Heart left ventricle (tissue), 16 donors: ENCODE measurements at regions not wholly inside any gene's neighbourhood (a gene's known extent, or its start where the extent isn't known, plus 50 kb on each side); places are given as distances from the start of the nearest gene placed in this dataset.
"Not testable (repeated sequence)": the region's sequence is repeated elsewhere in the genome, so short reads cannot be mapped to it uniquely, and the experiment has no call there.

Experiments
- ATAC-seq, 4 donors: fragments of 200-7000 bp; cut with Tn5 transposase; one replicate each; pipeline ENCODE4 v1.9.1; 2020 to 2022; ENCODE audit warnings: moderate library complexity in 4 of 4, mild to moderate bottlenecking in 3 of 4, moderate number of reproducible peaks in 1 of 4
- DNase-seq, 5 donors: peaks; one replicate each; pipeline ENCODE4 v3.0.0-alpha.2; 2020
- H3K27ac ChIP-seq, 12 donors: fragments of 200-600 bp; sonication (generic) in 4 of 12; one replicate each; pipeline versions ENCODE4 v1.5.0 to v1.8.0; 2016 to 2022; ENCODE audit warnings: mild to moderate bottlenecking in 2 of 12
- H3K27me3 ChIP-seq, 9 donors: fragments of 200-600 bp; sonication (generic) in 2 of 9; one replicate each; pipeline versions ENCODE4 v1.5.1 to v1.8.0; 2016 to 2022; ENCODE audit warnings: mild to moderate bottlenecking in 3 of 9
- H3K36me3 ChIP-seq, 9 donors: fragments of 200-600 bp; sonication (generic) in 2 of 9; one replicate each; pipeline versions ENCODE4 v1.5.0 to v1.8.0; 2018 to 2022; ENCODE audit warnings: mild to moderate bottlenecking in 2 of 9
- H3K4me1 ChIP-seq, 12 donors: fragments of 200-600 bp; sonication (generic) in 4 of 12; one replicate each; pipeline versions ENCODE4 v1.5.0 to v1.8.0; 2016 to 2022; ENCODE audit warnings: mild to moderate bottlenecking in 3 of 12
- H3K4me3 ChIP-seq, 12 donors: fragments of 200-600 bp; sonication (generic) in 4 of 12; one replicate each; pipeline versions ENCODE4 v1.5.0 to v1.8.0; 2017 to 2022; ENCODE audit warnings: mild to moderate bottlenecking in 9 of 12, moderate library complexity in 4 of 12
- H3K9me3 ChIP-seq, 12 donors: fragments of 200-600 bp; sonication (generic) in 4 of 12; one replicate each; pipeline versions ENCODE4 v1.5.0 to v1.8.0; 2016 to 2022; ENCODE audit warnings: mild to moderate bottlenecking in 1 of 12
- CTCF ChIP-seq, 12 donors: fragments of 200-600 bp; sonication (generic) in 4 of 12; IDR thresholded peaks; one replicate each; pipeline versions ENCODE4 v1.5.0 to v1.8.0; 2018 to 2022; ENCODE audit warnings: antibody characterized with exemption in 12 of 12, mild to moderate bottlenecking in 5 of 12
- POLR2A ChIP-seq, 2 donors: fragments of 450-650 bp; IDR thresholded peaks; one replicate each; pipeline ENCODE4 v1.6.1; 2017; ENCODE audit warnings: antibody characterized with exemption in 2 of 2, mild to moderate bottlenecking in 2 of 2, moderate library complexity in 2 of 2
- WGBS, 4 donors: extraction: QIAGEN DNeasy Blood & Tissue Kit in 2 of 4; methylation state at CpG; one replicate each; pipeline versions ENCODE4 v1.1.5 to v1.1.7; 2013 to 2018; 5-methylcytosine and 5-hydroxymethylcytosine counted together
- intact Hi-C, 10 donors: fragments of 100-400 bp; cut with DNase I; formaldehyde crosslinking; loops; one replicate each; pipeline versions ENCODE4 v1.11.1 to v1.14.2; 2022
- donor health status: ischemic (EF 13 %, LVEDD 7.1; RV severe dilation, severe dysfunction).
- donor health status: healthy with polysubstance abuse.
- donor health status: DM: no; HTN: yes; CAD: no.
- donor health status: DM: no; HTN: no; CAD: no.
- donor health status: ischemic (EF 25% LVEDD 6.9; RV normal size, moderate dysfunction).
- donor health status: ischemic (EF 25% LVEDD 5.7; RV mildly dilated, moderate dysfunction).
- donor health status: healthy.
- donor health status: DM: yes; HTN: yes; CAD: no.
- donor health status: ischemic (EF 35%, LVEDD 5.7; RV mildly dilated, moderate dysfunction).
- donor health status: nonischemic (EF 11% LVEDD 7.7; RV severe dilation, severe dysfunction).
- donor health status: DM: yes; HTN: yes; CAD: no.
- donor health status: PGD.
- donor health status: ischemic (EF 29% LVEDD 5.4; RV normal size, mild dysfunction).
- donor health status: nonischemic (EF 23%, LVEDD 6.1; RV moderate dilation, normal function).

- peaks cover 0 to 16% (median 0%) of the 10 kb centered on the region in 12 donors for H3K4me1 ChIP-seq
- DNase-seq (no peak), ATAC-seq (no peak)
- TF ChIP-seq CTCF (IDR thresholded peaks at IDR 0.05) (no peak), POLR2A (IDR thresholded peaks at IDR 0.05) (no peak)
- no peak overlapping the region for H3K4me3 ChIP-seq
- no peaks in the 10 kb centered on the region for H3K27me3 ChIP-seq
- H3K36me3 ChIP-seq = no peaks in the 10 kb centered on the region
- intact Hi-C loops = no loop called here
- 76 to 82% (median 79%) methylated on average over 2 of the region's 2 CpGs for WGBS, 4 donors
- no peaks in the 10 kb centered on the region for H3K9me3 ChIP-seq
- no peak overlapping the region for H3K27ac ChIP-seq
These were observed 62.2 kb upstream of the P2RY1 start for GRCh38 chr3:152772674-152773225.

- ATAC-seq = no peak
- no peak for DNase-seq
- TF ChIP-seq POLR2A (IDR thresholded peaks at IDR 0.05) (no peak), CTCF (IDR thresholded peaks at IDR 0.05) (no peak)
- intact Hi-C loops = no loop called here
- Histone ChIP-seq H3K36me3 (no peaks in the 10 kb centered on the region), H3K27me3 (no peaks in the 10 kb centered on the region), H3K4me3 (no peak overlapping the region), H3K9me3 (no peaks in the 10 kb centered on the region), H3K4me1 (peaks cover 0 to 14% (median 0%) of the 10 kb centered on the region in 12 donors), H3K27ac (no peak overlapping the region)
These were observed 61.3 kb upstream of the P2RY1 start for GRCh38 chr3:152773633-152774032.

GRCh38 chr3:152774230-152774629, 60.7 kb upstream of the P2RY1 start:
- WGBS, 4 donors = 87 to 95% (median 92%) methylated on average over 4 of the region's 4 CpGs
- DNase-seq, H3K4me1 ChIP-seq, H3K4me3 ChIP-seq, H3K36me3 ChIP-seq, ATAC-seq, H3K27me3 ChIP-seq, intact Hi-C loops, H3K27ac ChIP-seq, H3K9me3 ChIP-seq: not testable (repeated sequence)

- no peak overlapping the region for H3K4me3 ChIP-seq
- ATAC-seq (no peak), DNase-seq (no peak)
- no peaks in the 10 kb centered on the region for H3K36me3 ChIP-seq
- no peaks in the 10 kb centered on the region for H3K9me3 ChIP-seq
- WGBS, 4 donors = 79 to 89% (median 86%) methylated on average over 2 of the region's 2 CpGs
- peaks cover 0 to 6% (median 0%) of the 10 kb centered on the region in 12 donors for H3K4me1 ChIP-seq
- no peaks in the 10 kb centered on the region for H3K27me3 ChIP-seq
- no peak overlapping the region for H3K27ac ChIP-seq
- TF ChIP-seq CTCF (IDR thresholded peaks at IDR 0.05) = no peak
- TF ChIP-seq POLR2A (IDR thresholded peaks at IDR 0.05) = no peak
- intact Hi-C loops = no loop called here
These were observed 56.9 kb upstream of the P2RY1 start for GRCh38 chr3:152778022-152778421.

- ATAC-seq = no peak
- Histone ChIP-seq H3K27me3 (no peaks in the 10 kb centered on the region), H3K36me3 (no peaks in the 10 kb centered on the region), H3K4me3 (no peak overlapping the region), H3K9me3 (no peaks in the 10 kb centered on the region), H3K4me1 (peaks cover 0 to 6% (median 0%) of the 10 kb centered on the region in 12 donors), H3K27ac (peak overlapping the region in 1 of 12 donors; percentile 26)
- DNase-seq = no peak
- intact Hi-C loops = no loop called here
- WGBS, 4 donors = 59 to 81% (median 65%) methylated on average over 2 of the region's 2 CpGs
- TF ChIP-seq POLR2A (IDR thresholded peaks at IDR 0.05) = no peak
- no peak for TF ChIP-seq CTCF (IDR thresholded peaks at IDR 0.05)
These were observed 55.3 kb upstream of the P2RY1 start for GRCh38 chr3:152779653-152780052.
